Liver (tissue), 8 donors: ENCODE measurements at regions not wholly inside any gene's neighbourhood (a gene's known extent, or its start where the extent isn't known, plus 50 kb on each side); places are given as distances from the start of the nearest gene placed in this dataset.

Experiments
- DNase-seq: peaks from one replicate; pipeline ENCODE4 v3.0.0-alpha.2; 2017; ENCODE audit warnings: low spot score
- H3K27ac ChIP-seq, 2 donors: one replicate each; pipeline ENCODE4 v1.7.0; 2013; ENCODE audit warnings: inconsistent platforms in 2 of 2, low read length in 2 of 2, control low read depth in 1 of 2, low read depth in 1 of 2, mild to moderate bottlenecking in 1 of 2
- H3K27me3 ChIP-seq, 4 donors: one replicate each; pipeline versions ENCODE4 v1.6.1 to v1.7.0; 2013; ENCODE audit warnings: low read length in 3 of 4, inconsistent platforms in 1 of 4, mild to moderate bottlenecking in 1 of 4, moderate library complexity in 1 of 4; ENCODE audit not compliant: control insufficient read depth in 4 of 4, insufficient read depth in 4 of 4
- H3K36me3 ChIP-seq, 4 donors: one replicate each; pipeline versions ENCODE4 v1.6.1 to v1.7.0; 2013; ENCODE audit warnings: low read length in 3 of 4, mild to moderate bottlenecking in 3 of 4, low read depth in 1 of 4, moderate library complexity in 1 of 4; ENCODE audit not compliant: control insufficient read depth in 4 of 4, insufficient read depth in 3 of 4
- H3K4me1 ChIP-seq, 4 donors: one replicate each; pipeline versions ENCODE4 v1.6.1 to v1.7.0; 2013; ENCODE audit warnings: low read length in 3 of 4, mild to moderate bottlenecking in 3 of 4, moderate library complexity in 1 of 4; ENCODE audit not compliant: control insufficient read depth in 4 of 4, insufficient read depth in 4 of 4
- H3K4me3 ChIP-seq, 3 donors: one replicate each; pipeline versions ENCODE4 v1.6.1 to v1.7.0; 2013; ENCODE audit warnings: low read length in 3 of 3, control low read depth in 1 of 3, low read depth in 1 of 3, mild to moderate bottlenecking in 1 of 3
- H3K9ac ChIP-seq, 2 donors: one replicate each; pipeline ENCODE4 v1.7.0; 2013; ENCODE audit warnings: low read length in 2 of 2, mild to moderate bottlenecking in 2 of 2, moderate library complexity in 2 of 2, control low read depth in 1 of 2, low read depth in 1 of 2
- H3K9me3 ChIP-seq, 4 donors: one replicate each; pipeline versions ENCODE4 v1.6.1 to v1.7.0; 2013; ENCODE audit warnings: low read length in 3 of 4; ENCODE audit not compliant: control insufficient read depth in 4 of 4
- ATF3 ChIP-seq: IDR thresholded peaks from 2 replicates; pipeline ENCODE4 v1.6.1; 2016; ENCODE audit warnings: antibody characterized with exemption
- EGR1 ChIP-seq, 2 donors: IDR thresholded peaks; 2 replicates each; pipeline ENCODE4 v1.6.1; 2016 to 2018; ENCODE audit warnings: antibody characterized with exemption in 2 of 2, low read depth in 2 of 2
- FOXA1 ChIP-seq: IDR thresholded peaks from 2 replicates; pipeline ENCODE4 v1.6.1; 2016; ENCODE audit warnings: antibody characterized with exemption
- GABPA ChIP-seq, 2 donors: IDR thresholded peaks in 1 of 2; conservative IDR thresholded peaks in 1 of 2; 2 replicates each; pipeline ENCODE4 v1.6.1; 2016; ENCODE audit warnings: antibody characterized with exemption in 2 of 2, mild to moderate bottlenecking in 1 of 2, moderate library complexity in 1 of 2
- HNF4A ChIP-seq, 2 donors: conservative IDR thresholded peaks; 2 replicates each; pipeline ENCODE4 v1.6.1; 2016; ENCODE audit warnings: antibody characterized with exemption in 2 of 2, mild to moderate bottlenecking in 2 of 2
- MAX ChIP-seq: IDR thresholded peaks from 2 replicates; pipeline ENCODE4 v1.6.1; 2016; ENCODE audit warnings: antibody characterized with exemption
- NR2F2 ChIP-seq: IDR thresholded peaks from 2 replicates; pipeline ENCODE4 v1.6.1; 2016; ENCODE audit warnings: antibody characterized with exemption
- RAD21 ChIP-seq, 2 donors: IDR thresholded peaks; 2 replicates each; pipeline ENCODE4 v1.6.1; 2016; ENCODE audit warnings: antibody characterized with exemption in 2 of 2, mild to moderate bottlenecking in 2 of 2
- REST ChIP-seq: IDR thresholded peaks from 2 replicates; pipeline ENCODE4 v1.6.1; 2016; ENCODE audit warnings: antibody characterized with exemption, mild to moderate bottlenecking
- RXRA ChIP-seq, 2 donors: IDR thresholded peaks; 2 replicates each; pipeline ENCODE4 v1.6.1; 2017 to 2018; ENCODE audit warnings: antibody characterized with exemption in 2 of 2, mild to moderate bottlenecking in 1 of 2
- SP1 ChIP-seq: IDR thresholded peaks from 2 replicates; pipeline ENCODE4 v1.6.1; 2018; ENCODE audit warnings: antibody characterized with exemption, mild to moderate bottlenecking
- TAF1 ChIP-seq: conservative IDR thresholded peaks from 2 replicates; pipeline ENCODE4 v1.6.1; 2016; ENCODE audit warnings: antibody characterized with exemption, mild to moderate bottlenecking
- YY1 ChIP-seq: IDR thresholded peaks from 2 replicates; pipeline ENCODE4 v1.6.1; 2016; ENCODE audit warnings: antibody characterized with exemption, mild to moderate bottlenecking
- WGBS: extraction: QIAGEN DNeasy Blood & Tissue Kit; methylation state at CpG from one replicate; pipeline ENCODE4 v1.1.7; 2013; 5-methylcytosine and 5-hydroxymethylcytosine counted together
- TF ChIP-seq, protein P1 (sequence below): fragments of 150-350 bp; IDR thresholded peaks from 2 replicates; pipeline ENCODE4 v1.5.1; 2017; ENCODE audit warnings: improper control_type of control experiment, low read depth, low read length; ENCODE audit not compliant: missing input control
- donor health status: healthy.
- donor health status: healthy.
- donor health status: healthy.
- donor health status: healthy.
- donor health status: healthy.

- Histone ChIP-seq H3K9me3 (peaks cover 0 to 4% (median 0%) of the 10 kb centered on the region in 4 donors), H3K27me3 (no peaks in the 10 kb centered on the region), H3K36me3 (no peaks in the 10 kb centered on the region), H3K4me3 (no peak overlapping the region), H3K9ac (no peak overlapping the region), H3K27ac (no peak overlapping the region), H3K4me1 (no peaks in the 10 kb centered on the region)
- TF ChIP-seq SP1 = no peak
- no peak for TF ChIP-seq REST
- DNase-seq = no peak
- WGBS = 85% methylated on average over 4 of the region's 4 CpGs
Observed at GRCh38 chr12:102568276-102568675, 87.9 kb upstream of the IGF1 start.

- Histone ChIP-seq H3K4me3 (no peak overlapping the region), H3K9ac (no peak overlapping the region), H3K4me1 (no peaks in the 10 kb centered on the region), H3K27ac (no peak overlapping the region), H3K27me3 (no peaks in the 10 kb centered on the region), H3K36me3 (no peaks in the 10 kb centered on the region), H3K9me3 (peaks cover 0 to 4% (median 0%) of the 10 kb centered on the region in 4 donors)
- 66% methylated on average over 6 of the region's 6 CpGs for WGBS
- no peak for DNase-seq
- TF ChIP-seq RAD21 (IDR thresholded peaks at IDR 0.05) (no peak), NR2F2 (no peak), HNF4A (conservative IDR thresholded peaks at IDR 0.05) (no peak), GABPA (IDR thresholded peaks at IDR 0.05 in 1 of 2, conservative IDR thresholded peaks at IDR 0.05 in 1 of 2) (no peak), ATF3 (no peak), RXRA (IDR thresholded peaks at IDR 0.05) (no peak), EGR1 (IDR thresholded peaks at IDR 0.05; ENCODE audit: low read depth in 2 of 2) (no peak)
Observed at GRCh38 chr12:102567031-102567985, 86.9 kb upstream of the IGF1 start.

DNA sequence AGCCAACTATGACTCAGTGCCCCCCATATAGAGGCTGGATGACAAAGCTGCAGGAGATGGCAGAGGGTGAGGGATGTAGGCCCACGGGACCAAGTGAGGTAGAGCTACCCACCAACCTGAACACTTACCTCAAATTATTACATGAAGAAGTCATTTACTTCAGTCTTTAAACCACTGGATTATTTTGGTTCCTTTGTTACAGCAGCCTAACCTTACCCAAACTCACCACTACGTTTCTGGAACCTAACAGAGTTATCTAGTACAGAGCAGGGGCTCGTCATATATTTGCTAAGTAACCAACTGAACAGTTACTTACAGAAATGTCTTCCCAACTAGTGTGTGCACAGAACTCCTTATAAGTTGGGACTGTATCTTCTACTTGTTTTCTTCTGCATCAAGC, 85.2 kb upstream of the IGF1 start:
- Histone ChIP-seq H3K4me1 (no peaks in the 10 kb centered on the region), H3K27ac (no peak overlapping the region), H3K9me3 (peaks cover 0 to 4% (median 0%) of the 10 kb centered on the region in 4 donors), H3K4me3 (no peak overlapping the region), H3K36me3 (no peaks in the 10 kb centered on the region), H3K9ac (no peak overlapping the region), H3K27me3 (no peaks in the 10 kb centered on the region)
- TF ChIP-seq MAX (no peak), FOXA1 (no peak), TAF1 (no peak), RAD21 (IDR thresholded peaks at IDR 0.05) (no peak), YY1 (no peak)
- TF ChIP-seq, protein P1, sequence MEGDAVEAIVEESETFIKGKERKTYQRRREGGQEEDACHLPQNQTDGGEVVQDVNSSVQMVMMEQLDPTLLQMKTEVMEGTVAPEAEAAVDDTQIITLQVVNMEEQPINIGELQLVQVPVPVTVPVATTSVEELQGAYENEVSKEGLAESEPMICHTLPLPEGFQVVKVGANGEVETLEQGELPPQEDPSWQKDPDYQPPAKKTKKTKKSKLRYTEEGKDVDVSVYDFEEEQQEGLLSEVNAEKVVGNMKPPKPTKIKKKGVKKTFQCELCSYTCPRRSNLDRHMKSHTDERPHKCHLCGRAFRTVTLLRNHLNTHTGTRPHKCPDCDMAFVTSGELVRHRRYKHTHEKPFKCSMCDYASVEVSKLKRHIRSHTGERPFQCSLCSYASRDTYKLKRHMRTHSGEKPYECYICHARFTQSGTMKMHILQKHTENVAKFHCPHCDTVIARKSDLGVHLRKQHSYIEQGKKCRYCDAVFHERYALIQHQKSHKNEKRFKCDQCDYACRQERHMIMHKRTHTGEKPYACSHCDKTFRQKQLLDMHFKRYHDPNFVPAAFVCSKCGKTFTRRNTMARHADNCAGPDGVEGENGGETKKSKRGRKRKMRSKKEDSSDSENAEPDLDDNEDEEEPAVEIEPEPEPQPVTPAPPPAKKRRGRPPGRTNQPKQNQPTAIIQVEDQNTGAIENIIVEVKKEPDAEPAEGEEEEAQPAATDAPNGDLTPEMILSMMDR = no peak
- WGBS = 73% methylated on average over 3 of the region's 3 CpGs
- no peak for DNase-seq
